Breast epithelium (tissue), 4 donors: ENCODE measurements at regions not wholly inside any gene's neighbourhood (a gene's known extent, or its start where the extent isn't known, plus 50 kb on each side); places are given as distances from the start of the nearest gene placed in this dataset.
"Not testable (repeated sequence)": the region's sequence is repeated elsewhere in the genome, so short reads cannot be mapped to it uniquely, and the experiment has no call there.

Source experiments
- DNase-seq, 2 donors: peaks; one replicate each; pipeline ENCODE4 v3.0.0-alpha.2; 2019; ENCODE audit warnings: low spot score in 2 of 2
- H3K27ac ChIP-seq, 2 donors: fragments of 200-600 bp; sonication (generic) in 1 of 2; one replicate each; pipeline ENCODE4 v1.5.1; 2016 to 2019; ENCODE audit warnings: mild to moderate bottlenecking in 1 of 2
- H3K27me3 ChIP-seq, 2 donors: fragments of 200-600 bp; sonication (generic) in 1 of 2; one replicate each; pipeline versions ENCODE4 v1.5.1 to v1.6.0; 2017 to 2019; ENCODE audit warnings: control low read depth in 1 of 2, mild to moderate bottlenecking in 1 of 2
- H3K36me3 ChIP-seq: fragments of 200-600 bp; one replicate; pipeline ENCODE4 v1.5.1; 2019
- H3K4me1 ChIP-seq, 2 donors: fragments of 200-600 bp; sonication (generic); one replicate each; pipeline ENCODE4 v1.5.1; 2016 to 2019; ENCODE audit warnings: control low read depth in 1 of 2
- H3K4me3 ChIP-seq, 3 donors: fragments of 200-600 bp; sonication (generic); 1 replicate in 2 of 3; 2 replicates in 1 of 3; pipeline ENCODE4 v1.5.1; 2016 to 2019; ENCODE audit warnings: mild to moderate bottlenecking in 3 of 3, moderate library complexity in 2 of 3
- H3K9me3 ChIP-seq, 2 donors: fragments of 200-600 bp; sonication (generic) in 1 of 2; one replicate each; pipeline ENCODE4 v1.5.1; 2016 to 2019; ENCODE audit warnings: control low read depth in 1 of 2
- CTCF ChIP-seq, 3 donors: fragments of 450-650 bp; IDR thresholded peaks; one replicate each; pipeline ENCODE4 v1.5.1; 2016 to 2017; ENCODE audit warnings: antibody characterized with exemption in 3 of 3, mild to moderate bottlenecking in 3 of 3, moderate library complexity in 3 of 3
- POLR2A ChIP-seq: fragments of 450-650 bp; IDR thresholded peaks from one replicate; pipeline ENCODE4 v1.6.1; 2016; ENCODE audit warnings: antibody characterized with exemption, mild to moderate bottlenecking, moderate library complexity
- POLR2AphosphoS5 ChIP-seq, 3 donors: sonication (generic); formaldehyde crosslinking; IDR thresholded peaks; one replicate each; pipeline ENCODE4 v1.6.1; 2017; ENCODE audit warnings: antibody characterized with exemption in 3 of 3
- intact Hi-C: fragments of 100-400 bp; cut with DNase I; formaldehyde crosslinking; loops from one replicate; pipeline ENCODE4 v1.15.1; 2023; ENCODE audit warnings: low total_unique reads

- H3K4me3 ChIP-seq, result no peak overlapping the region
- H3K36me3 ChIP-seq, result no peaks in the 10 kb centered on the region
- no peaks in the 10 kb centered on the region for H3K27me3 ChIP-seq
- intact Hi-C loops, result no loop called here
- H3K4me1 ChIP-seq, result no peaks in the 10 kb centered on the region
- no peak overlapping the region for H3K27ac ChIP-seq
- H3K9me3 ChIP-seq, result no peaks in the 10 kb centered on the region
- DNase-seq, result no peak
- TF ChIP-seq CTCF (IDR thresholded peaks at IDR 0.05), result no peak
- TF ChIP-seq POLR2A, result no peak
- no peak for TF ChIP-seq POLR2AphosphoS5 (IDR thresholded peaks at IDR 0.05)
Observed at GRCh38 chr16:50449800-50450199, 81.0 kb upstream of the BRD7 start.

GRCh38 chr16:50448981-50449380 is 80.2 kb upstream of the BRD7 start:
- no peak overlapping the region for H3K4me3 ChIP-seq
- H3K27me3 ChIP-seq, result no peaks in the 10 kb centered on the region
- intact Hi-C loops, result no loop called here
- H3K9me3 ChIP-seq, result no peaks in the 10 kb centered on the region
- no peaks in the 10 kb centered on the region for H3K36me3 ChIP-seq
- no peak overlapping the region for H3K27ac ChIP-seq
- peak in 1 of 2 donors; percentile 27 for DNase-seq
- H3K4me1 ChIP-seq, result no peaks in the 10 kb centered on the region
- TF ChIP-seq CTCF (IDR thresholded peaks at IDR 0.05) (no peak), POLR2A (no peak), POLR2AphosphoS5 (IDR thresholded peaks at IDR 0.05) (no peak)

GRCh38 chr16:50448522-50448921 is 79.7 kb upstream of the BRD7 start:
- peak in 1 of 2 donors; percentile 15 for DNase-seq
- Histone ChIP-seq H3K4me1 (no peaks in the 10 kb centered on the region), H3K36me3 (no peaks in the 10 kb centered on the region), H3K9me3 (no peaks in the 10 kb centered on the region), H3K27me3 (no peaks in the 10 kb centered on the region), H3K4me3 (no peak overlapping the region), H3K27ac (no peak overlapping the region)
- intact Hi-C loops, result no loop called here
- TF ChIP-seq POLR2AphosphoS5 (IDR thresholded peaks at IDR 0.05) (no peak), CTCF (IDR thresholded peaks at IDR 0.05) (no peak), POLR2A (no peak)

GRCh38 chr16:50447386-50447785 is 78.6 kb upstream of the BRD7 start:
- H3K4me3 ChIP-seq, intact Hi-C loops, H3K9me3 ChIP-seq, H3K27me3 ChIP-seq, H3K36me3 ChIP-seq, H3K4me1 ChIP-seq, H3K27ac ChIP-seq: not testable (repeated sequence)
- peak in 1 of 2 donors; percentile 17 for DNase-seq

GRCh38 chr16:50446861-50447260 is 78.1 kb upstream of the BRD7 start:
- peaks cover 7 to 8% of the 10 kb centered on the region in 2 donors for H3K9me3 ChIP-seq
- TF ChIP-seq POLR2AphosphoS5 (IDR thresholded peaks at IDR 0.05) (no peak), CTCF (IDR thresholded peaks at IDR 0.05) (no peak), POLR2A (no peak)
- no peaks in the 10 kb centered on the region for H3K4me1 ChIP-seq
- H3K4me3 ChIP-seq, result no peak overlapping the region
- intact Hi-C loops, result no loop called here
- no peaks in the 10 kb centered on the region for H3K27me3 ChIP-seq
- DNase-seq, result peak in 1 of 2 donors; percentile 37
- H3K27ac ChIP-seq, result no peak overlapping the region
- H3K36me3 ChIP-seq, result no peaks in the 10 kb centered on the region
